GM12878 (cell line): ENCODE measurements at regions not wholly inside any gene's neighbourhood (a gene's known extent, or its start where the extent isn't known, plus 50 kb on each side); places are given as distances from the start of the nearest gene placed in this dataset.

Experiments used
- CTCF ChIP-seq, 3 experiments: IDR thresholded peaks in 2 of 3; conservative IDR thresholded peaks in 1 of 3; 2 replicates each; pipeline ENCODE4 v1.5.1; 2011; ENCODE audit warnings: low read depth in 3 of 3, low read length in 3 of 3, mild to moderate bottlenecking in 3 of 3, control low read depth in 2 of 3, moderate library complexity in 2 of 3, inconsistent platforms in 1 of 3, mixed read lengths in 1 of 3; ENCODE audit not compliant: control insufficient read depth in 2 of 3, insufficient read depth in 1 of 3; ENCODE audit errors: extremely low read depth in 1 of 3
- EP300 ChIP-seq, 2 experiments: fragments of 150-350 bp in 1 of 2; IDR thresholded peaks; 2 replicates each; pipeline ENCODE4 v1.6.1; 2011 to 2012; ENCODE audit warnings: low read depth in 2 of 2, low read length in 2 of 2, borderline replicate concordance in 1 of 2, improper control_type of control experiment in 1 of 2, inconsistent platforms in 1 of 2; ENCODE audit not compliant: control insufficient read depth in 1 of 2
- EZH2 ChIP-seq: IDR thresholded peaks from 2 replicates; pipeline ENCODE4 v1.6.1; 2012; ENCODE audit warnings: low read depth, mild to moderate bottlenecking, control low read depth, inconsistent platforms, low read length, borderline replicate concordance; ENCODE audit not compliant: control insufficient read depth
- GABPA ChIP-seq: IDR thresholded peaks from 2 replicates; pipeline ENCODE4 v1.6.1; 2014; ENCODE audit warnings: antibody characterized with exemption, low read depth, mild to moderate bottlenecking, inconsistent platforms
- MEF2A ChIP-seq: IDR thresholded peaks from 2 replicates; pipeline ENCODE4 v1.6.1; 2011; ENCODE audit warnings: low read depth, mild to moderate bottlenecking, low read length, moderate library complexity; ENCODE audit not compliant: insufficient read depth
- PBX3 ChIP-seq: IDR thresholded peaks from 2 replicates; pipeline ENCODE4 v1.6.1; 2011; ENCODE audit warnings: mild to moderate bottlenecking, low read depth, low read length, moderate library complexity; ENCODE audit not compliant: insufficient replicate concordance
- POLR2A ChIP-seq: IDR thresholded peaks from 2 replicates; pipeline ENCODE4 v1.6.1; 2011; ENCODE audit warnings: low read depth, mild to moderate bottlenecking, low read length
- POLR2AphosphoS5 ChIP-seq: IDR thresholded peaks from 2 replicates; pipeline ENCODE4 v1.6.1; 2011; ENCODE audit warnings: mild to moderate bottlenecking, low read length, inconsistent platforms
- RFX5 ChIP-seq: IDR thresholded peaks from 2 replicates; pipeline ENCODE4 v1.6.1; 2011; ENCODE audit warnings: low read depth, low read length, improper control_type of control experiment
- SMC3 ChIP-seq: IDR thresholded peaks from 2 replicates; pipeline ENCODE4 v1.6.1; 2011; ENCODE audit warnings: low read length, improper control_type of control experiment, borderline replicate concordance
- SP1 ChIP-seq: IDR thresholded peaks from one replicate; pipeline ENCODE4 v1.6.1; 2011; ENCODE audit warnings: low read depth, low read length
- TCF7 ChIP-seq: IDR thresholded peaks from 2 replicates; pipeline ENCODE4 v1.6.1; 2014; ENCODE audit warnings: antibody characterized with exemption, borderline replicate concordance
- YY1 ChIP-seq: IDR thresholded peaks from 2 replicates; pipeline ENCODE4 v1.6.1; 2011; ENCODE audit warnings: low read depth, mild to moderate bottlenecking, low read length
- ZNF24 ChIP-seq: fragments of 450-650 bp; IDR thresholded peaks from 2 replicates; pipeline ENCODE4 v1.6.1; 2017; ENCODE audit warnings: antibody characterized with exemption, mild to moderate bottlenecking

GRCh38 chr16:66120656-66121055 lies 245.8 kb upstream of the CDH5 start:
- TF ChIP-seq GABPA (no peak), SMC3 (no peak), CTCF (IDR thresholded peaks at IDR 0.05 in 2 of 3, conservative IDR thresholded peaks at IDR 0.05 in 1 of 3; ENCODE audit: control insufficient read depth in 2 of 3, extremely low read depth in 1 of 3, insufficient read depth in 1 of 3, low read depth in 3 of 3, low read length in 3 of 3) (no peak), POLR2A (no peak), SP1 (no peak), ZNF24 (no peak), PBX3 (no peak), MEF2A (no peak), POLR2AphosphoS5 (no peak), YY1 (no peak), EZH2 (no peak), TCF7 (no peak), RFX5 (no peak), EP300 (IDR thresholded peaks at IDR 0.05; ENCODE audit: borderline replicate concordance in 1 of 2, control insufficient read depth in 1 of 2, low read depth in 2 of 2, low read length in 2 of 2) (no peak)
